ENCODE measurements at regions not wholly inside any gene's neighbourhood (a gene's known extent, or its start where the extent isn't known, plus 50 kb on each side); places are given as distances from the start of the nearest gene placed in this dataset.

DNA sequence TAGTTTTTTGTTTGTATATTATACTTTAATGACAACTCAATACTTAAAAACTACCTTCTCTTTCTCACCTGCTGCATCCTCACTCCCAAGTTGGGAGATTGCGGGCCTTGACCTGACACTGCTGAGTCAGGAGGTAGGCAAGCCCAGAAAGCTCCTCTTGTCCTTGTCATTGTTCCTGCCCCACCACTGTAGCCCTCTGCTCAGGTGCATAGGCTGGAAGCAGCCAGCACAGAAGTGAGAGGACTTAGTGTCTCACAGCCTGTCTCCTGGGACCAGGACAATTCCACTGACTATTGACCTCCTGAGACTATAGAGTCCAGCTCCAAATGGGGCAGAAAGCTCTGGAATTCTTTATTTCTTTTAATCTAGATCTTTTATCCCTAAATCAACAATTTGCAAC lies 123.5 kb upstream of the NDP start:
- intact Hi-C loops (cut with micrococcal nuclease), result no loop called here
- DNase-seq (no peak), ATAC-seq (no peak)

DNA sequence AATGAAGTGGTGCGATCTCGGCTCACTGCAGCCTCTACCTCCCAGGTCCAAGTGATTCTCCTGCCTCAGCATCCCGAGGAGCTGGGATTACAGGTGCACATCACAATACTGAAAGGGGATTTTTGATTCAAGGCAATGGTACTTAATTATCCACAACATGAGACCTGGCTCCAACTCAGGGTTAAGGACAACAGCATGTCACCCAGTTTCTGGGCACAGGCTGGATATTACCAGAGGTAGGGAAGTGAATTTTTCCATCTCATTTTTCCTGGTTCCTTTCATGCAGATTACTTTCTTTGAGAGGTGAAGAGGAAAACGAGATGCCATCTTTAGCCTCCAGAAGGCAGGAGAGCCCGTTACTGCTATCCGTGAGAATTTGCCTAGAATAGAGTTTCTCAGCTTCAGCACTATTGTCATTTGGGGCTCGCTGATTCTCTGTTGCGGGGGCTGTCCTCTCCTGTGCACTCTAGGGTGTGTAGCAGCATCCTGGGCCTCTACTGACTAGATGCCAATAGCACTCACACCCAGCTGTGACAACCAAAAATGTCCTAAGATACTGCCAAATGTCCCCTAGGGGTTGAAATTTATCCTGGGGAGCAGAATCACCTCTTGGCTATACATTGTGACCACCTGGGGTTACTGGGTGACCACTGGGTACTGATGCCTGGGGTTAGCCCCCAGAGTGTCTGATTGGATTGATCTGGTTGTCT lies 121.8 kb upstream of the NDP start:
- ATAC-seq, result no peak
- no peak for DNase-seq
- intact Hi-C loops (cut with micrococcal nuclease), result no loop called here

DNA sequence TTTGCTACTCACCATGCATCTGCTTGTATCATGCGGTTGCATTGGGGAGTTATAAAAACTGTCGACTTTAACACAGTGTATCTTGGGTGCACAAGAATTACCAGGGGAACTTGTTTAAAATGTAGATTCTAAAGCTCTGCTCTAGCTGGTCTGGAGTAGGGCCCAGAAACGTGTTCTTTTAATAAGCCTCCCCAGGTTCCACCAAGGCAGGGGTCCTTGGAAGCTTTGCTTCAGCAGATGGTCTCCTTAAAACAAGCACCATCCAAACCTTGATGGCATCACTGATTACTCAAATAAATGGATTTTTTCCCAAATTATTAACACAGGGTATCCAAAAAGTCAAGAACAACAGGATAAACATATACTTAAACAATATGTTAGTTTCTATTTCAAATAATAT lies 120.2 kb upstream of the NDP start:
- DNase-seq (no peak), ATAC-seq (no peak)
- intact Hi-C loops (cut with micrococcal nuclease), result no loop called here

- ATAC-seq (no peak), DNase-seq (no peak)
- intact Hi-C loops (cut with micrococcal nuclease), result no loop called here
Measured at GRCh38 chrX:44092778-44093177, 119.6 kb upstream of the NDP start.

GRCh38 chrX:44088510-44089144 lies 115.4 kb upstream of the NDP start:
- intact Hi-C loops (cut with micrococcal nuclease), result no loop called here
- no peak for ATAC-seq

DNA sequence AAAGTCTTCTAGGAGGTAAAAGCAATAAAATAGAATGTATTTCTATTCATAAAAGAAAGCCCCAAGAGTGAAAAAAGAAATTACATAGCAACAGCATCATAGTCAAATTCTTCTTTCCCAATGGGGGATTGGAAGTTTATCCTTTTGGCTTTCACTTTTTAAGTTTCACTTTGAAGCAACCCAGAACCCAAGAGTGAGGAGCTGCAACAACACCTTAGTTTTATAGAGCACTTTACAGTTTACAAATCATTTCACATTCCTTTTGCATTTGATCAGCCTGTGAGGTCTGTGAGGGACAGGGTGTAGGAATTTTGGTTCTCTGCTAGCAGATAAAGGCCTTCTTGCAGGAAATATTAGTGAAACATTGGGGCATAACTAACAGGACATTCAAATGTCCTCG lies 112.0 kb upstream of the NDP start:
- ATAC-seq, result no peak
- intact Hi-C loops (cut with micrococcal nuclease), result no loop called here
- no peak for DNase-seq

More at GRCh38 chrX:44088510-44089144, 115.4 kb upstream of the NDP start:
- no peak for DNase-seq

GRCh38 chrX:44082829-44083228 lies 109.6 kb upstream of the NDP start:
- no peak for DNase-seq
- ATAC-seq, result no peak
- intact Hi-C loops (cut with micrococcal nuclease), result no loop called here

GRCh38 chrX:44080083-44080482 lies 106.9 kb upstream of the NDP start:
- no peak for ATAC-seq
- intact Hi-C loops (cut with micrococcal nuclease), result no loop called here
- DNase-seq, result no peak

DNA sequence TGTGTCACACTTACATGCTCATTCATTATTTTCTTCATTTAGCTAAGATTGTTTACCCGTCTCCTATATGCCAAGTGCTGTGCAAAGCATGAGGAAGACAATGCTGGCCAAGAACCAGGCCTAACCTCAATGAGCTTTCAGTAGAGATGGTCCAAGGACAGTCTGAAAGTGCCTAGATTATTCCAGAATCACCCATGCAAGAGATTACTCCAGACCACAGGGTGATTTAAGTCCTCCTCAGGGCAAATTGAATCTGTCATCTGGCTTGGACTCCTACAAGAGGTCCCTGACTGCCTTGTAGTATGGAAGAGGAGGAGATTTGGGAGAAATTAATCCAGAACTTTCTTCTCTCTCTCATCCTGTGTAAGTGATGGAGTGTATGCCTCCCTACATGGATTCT lies 99.4 kb upstream of the NDP start:
- ATAC-seq (no peak), DNase-seq (no peak)
- intact Hi-C loops (cut with micrococcal nuclease), result no loop called here

- ATAC-seq (no peak), DNase-seq (no peak)
- intact Hi-C loops (cut with micrococcal nuclease), result no loop called here
Measured at GRCh38 chrX:44071847-44072551, 98.8 kb upstream of the NDP start.

GRCh38 chrX:44071070-44071645 lies 98.0 kb upstream of the NDP start:
- DNase-seq (no peak), ATAC-seq (no peak)
- intact Hi-C loops (cut with micrococcal nuclease), result no loop called here

DNA sequence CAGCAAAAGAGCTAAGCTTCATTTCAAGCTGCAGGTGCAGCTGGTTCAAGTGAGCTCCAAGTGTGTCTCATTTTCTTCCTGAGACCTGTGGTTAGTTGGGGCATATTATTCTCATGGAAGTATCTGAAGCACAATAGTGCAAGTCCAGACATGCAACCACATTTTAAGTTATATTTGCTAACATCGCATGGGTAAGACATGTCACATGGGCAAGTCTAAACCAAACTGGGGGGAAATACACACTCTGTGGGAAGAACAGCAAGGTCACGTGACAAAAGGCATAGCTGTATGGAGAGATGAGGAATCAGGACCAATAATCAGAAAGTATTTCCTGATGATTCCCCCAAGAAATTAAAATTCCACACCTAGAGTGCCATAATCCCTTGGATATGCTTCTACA lies 94.9 kb upstream of the NDP start:
- intact Hi-C loops (cut with micrococcal nuclease), result no loop called here
- no peak for ATAC-seq
- DNase-seq, result no peak

GRCh38 chrX:44063606-44064005 lies 90.4 kb upstream of the NDP start:
- DNase-seq (no peak), ATAC-seq (no peak)
- intact Hi-C loops (cut with micrococcal nuclease), result no loop called here

- intact Hi-C loops (cut with micrococcal nuclease), result no loop called here
- no peak for DNase-seq
- ATAC-seq, result no peak
Measured at GRCh38 chrX:44062840-44063239, 89.7 kb upstream of the NDP start.

DNA sequence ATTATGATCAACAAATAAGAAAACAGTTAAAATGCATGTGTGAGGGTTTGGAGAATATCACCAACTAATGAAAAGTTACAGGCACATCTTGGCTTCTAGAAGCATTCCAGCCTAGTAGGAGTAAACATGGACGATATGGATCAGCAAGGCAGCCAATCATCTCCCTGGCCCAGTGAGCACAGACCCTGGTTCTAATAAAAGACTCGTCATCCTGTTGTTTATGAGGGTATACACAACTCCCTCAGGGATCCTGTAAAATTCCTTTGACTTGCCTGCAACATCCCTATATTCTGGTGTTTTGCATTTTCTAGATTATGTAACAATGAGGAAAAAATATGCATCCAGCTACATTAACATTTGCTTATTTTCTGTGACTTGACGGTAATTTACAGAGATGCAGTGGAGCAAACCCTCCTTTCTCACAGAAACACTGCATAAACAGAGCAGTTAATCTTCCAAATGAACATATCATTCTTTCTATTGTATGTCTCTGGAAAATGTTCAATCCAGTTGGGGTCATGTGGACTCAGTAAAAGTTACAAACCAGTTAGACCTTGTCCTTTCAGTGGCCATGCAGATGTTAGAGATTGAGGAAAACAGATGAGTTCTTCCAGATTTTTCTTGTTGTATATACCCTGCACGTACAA lies 88.9 kb upstream of the NDP start:
- DNase-seq, result no peak

GRCh38 chrX:44060221-44060620 lies 87.0 kb upstream of the NDP start:
- ATAC-seq (no peak), DNase-seq (no peak)
- intact Hi-C loops (cut with micrococcal nuclease), result no loop called here

More for the DNA sequence above, 88.9 kb upstream of the NDP start:
- intact Hi-C loops (cut with micrococcal nuclease), result no loop called here
- ATAC-seq, result no peak

- ATAC-seq (no peak), DNase-seq (no peak)
- intact Hi-C loops (cut with micrococcal nuclease), result no loop called here
Measured at GRCh38 chrX:44058339-44058738, 85.1 kb upstream of the NDP start.

DNA sequence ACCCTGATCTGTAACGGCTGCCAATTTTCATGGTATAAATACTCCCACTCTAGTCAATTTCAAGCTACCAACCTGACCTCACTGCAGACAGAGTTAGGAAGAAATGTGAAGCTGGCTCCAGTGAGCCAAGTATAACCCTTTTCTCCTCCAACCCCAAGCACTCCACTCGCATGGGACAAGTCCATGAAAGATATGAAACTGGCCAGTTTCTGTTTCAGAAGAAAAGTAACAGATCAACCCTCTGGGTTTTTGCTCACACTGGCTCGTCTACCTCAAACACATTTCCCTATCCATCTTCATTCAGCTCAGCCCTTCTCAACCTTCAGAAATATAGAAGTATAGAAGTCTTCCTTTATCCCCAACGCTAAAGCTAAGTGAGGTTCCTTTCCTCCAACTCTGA lies 82.4 kb upstream of the NDP start:
- intact Hi-C loops (cut with micrococcal nuclease), result no loop called here
- ATAC-seq (no peak), DNase-seq (no peak)

- DNase-seq, result no peak
- intact Hi-C loops (cut with micrococcal nuclease), result no loop called here
- no peak for ATAC-seq
Measured at GRCh38 chrX:44054863-44055601, 81.8 kb upstream of the NDP start.
